Liver (tissue), 3 donors: ENCODE measurements at regions not wholly inside any gene's neighbourhood (a gene's known extent, or its start where the extent isn't known, plus 50 kb on each side); places are given as distances from the start of the nearest gene placed in this dataset.

ENCODE experiments used
- ATF3 ChIP-seq: IDR thresholded peaks from 2 replicates; pipeline ENCODE4 v1.6.1; 2016; ENCODE audit warnings: antibody characterized with exemption
- CTCF ChIP-seq: fragments of 150-350 bp; IDR thresholded peaks from 2 replicates; pipeline ENCODE4 v1.5.1; 2017; ENCODE audit warnings: improper control_type of control experiment, low read depth, low read length; ENCODE audit not compliant: missing input control
- EGR1 ChIP-seq, 2 donors: IDR thresholded peaks; 2 replicates each; pipeline ENCODE4 v1.6.1; 2016 to 2018; ENCODE audit warnings: antibody characterized with exemption in 2 of 2, low read depth in 2 of 2
- FOXA1 ChIP-seq: IDR thresholded peaks from 2 replicates; pipeline ENCODE4 v1.6.1; 2016; ENCODE audit warnings: antibody characterized with exemption
- GABPA ChIP-seq, 2 donors: IDR thresholded peaks in 1 of 2; conservative IDR thresholded peaks in 1 of 2; 2 replicates each; pipeline ENCODE4 v1.6.1; 2016; ENCODE audit warnings: antibody characterized with exemption in 2 of 2, mild to moderate bottlenecking in 1 of 2, moderate library complexity in 1 of 2
- MAX ChIP-seq: IDR thresholded peaks from 2 replicates; pipeline ENCODE4 v1.6.1; 2016; ENCODE audit warnings: antibody characterized with exemption
- RAD21 ChIP-seq, 2 donors: IDR thresholded peaks; 2 replicates each; pipeline ENCODE4 v1.6.1; 2016; ENCODE audit warnings: antibody characterized with exemption in 2 of 2, mild to moderate bottlenecking in 2 of 2
- SP1 ChIP-seq: IDR thresholded peaks from 2 replicates; pipeline ENCODE4 v1.6.1; 2018; ENCODE audit warnings: antibody characterized with exemption, mild to moderate bottlenecking
- TAF1 ChIP-seq: conservative IDR thresholded peaks from 2 replicates; pipeline ENCODE4 v1.6.1; 2016; ENCODE audit warnings: antibody characterized with exemption, mild to moderate bottlenecking
- YY1 ChIP-seq: IDR thresholded peaks from 2 replicates; pipeline ENCODE4 v1.6.1; 2016; ENCODE audit warnings: antibody characterized with exemption, mild to moderate bottlenecking
- TF ChIP-seq, protein P1 (sequence below): IDR thresholded peaks from 2 replicates; pipeline ENCODE4 v1.6.1; 2016; ENCODE audit warnings: antibody characterized with exemption, mild to moderate bottlenecking
- TF ChIP-seq, protein P2 (sequence below): IDR thresholded peaks from 2 replicates; pipeline ENCODE4 v1.6.1; 2016; ENCODE audit warnings: antibody characterized with exemption
- donor health status: healthy.
- donor health status: healthy.

- TF ChIP-seq CTCF: no peak
- TF ChIP-seq, protein P1, sequence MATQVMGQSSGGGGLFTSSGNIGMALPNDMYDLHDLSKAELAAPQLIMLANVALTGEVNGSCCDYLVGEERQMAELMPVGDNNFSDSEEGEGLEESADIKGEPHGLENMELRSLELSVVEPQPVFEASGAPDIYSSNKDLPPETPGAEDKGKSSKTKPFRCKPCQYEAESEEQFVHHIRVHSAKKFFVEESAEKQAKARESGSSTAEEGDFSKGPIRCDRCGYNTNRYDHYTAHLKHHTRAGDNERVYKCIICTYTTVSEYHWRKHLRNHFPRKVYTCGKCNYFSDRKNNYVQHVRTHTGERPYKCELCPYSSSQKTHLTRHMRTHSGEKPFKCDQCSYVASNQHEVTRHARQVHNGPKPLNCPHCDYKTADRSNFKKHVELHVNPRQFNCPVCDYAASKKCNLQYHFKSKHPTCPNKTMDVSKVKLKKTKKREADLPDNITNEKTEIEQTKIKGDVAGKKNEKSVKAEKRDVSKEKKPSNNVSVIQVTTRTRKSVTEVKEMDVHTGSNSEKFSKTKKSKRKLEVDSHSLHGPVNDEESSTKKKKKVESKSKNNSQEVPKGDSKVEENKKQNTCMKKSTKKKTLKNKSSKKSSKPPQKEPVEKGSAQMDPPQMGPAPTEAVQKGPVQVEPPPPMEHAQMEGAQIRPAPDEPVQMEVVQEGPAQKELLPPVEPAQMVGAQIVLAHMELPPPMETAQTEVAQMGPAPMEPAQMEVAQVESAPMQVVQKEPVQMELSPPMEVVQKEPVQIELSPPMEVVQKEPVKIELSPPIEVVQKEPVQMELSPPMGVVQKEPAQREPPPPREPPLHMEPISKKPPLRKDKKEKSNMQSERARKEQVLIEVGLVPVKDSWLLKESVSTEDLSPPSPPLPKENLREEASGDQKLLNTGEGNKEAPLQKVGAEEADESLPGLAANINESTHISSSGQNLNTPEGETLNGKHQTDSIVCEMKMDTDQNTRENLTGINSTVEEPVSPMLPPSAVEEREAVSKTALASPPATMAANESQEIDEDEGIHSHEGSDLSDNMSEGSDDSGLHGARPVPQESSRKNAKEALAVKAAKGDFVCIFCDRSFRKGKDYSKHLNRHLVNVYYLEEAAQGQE: no peak
- TF ChIP-seq GABPA (IDR thresholded peaks at IDR 0.05 in 1 of 2, conservative IDR thresholded peaks at IDR 0.05 in 1 of 2): no peak
- no peak for TF ChIP-seq YY1
- TF ChIP-seq ATF3: no peak
- no peak for TF ChIP-seq FOXA1
- TF ChIP-seq MAX: no peak
- TF ChIP-seq EGR1 (IDR thresholded peaks at IDR 0.05; ENCODE audit: low read depth in 2 of 2): no peak
- TF ChIP-seq, protein P2, sequence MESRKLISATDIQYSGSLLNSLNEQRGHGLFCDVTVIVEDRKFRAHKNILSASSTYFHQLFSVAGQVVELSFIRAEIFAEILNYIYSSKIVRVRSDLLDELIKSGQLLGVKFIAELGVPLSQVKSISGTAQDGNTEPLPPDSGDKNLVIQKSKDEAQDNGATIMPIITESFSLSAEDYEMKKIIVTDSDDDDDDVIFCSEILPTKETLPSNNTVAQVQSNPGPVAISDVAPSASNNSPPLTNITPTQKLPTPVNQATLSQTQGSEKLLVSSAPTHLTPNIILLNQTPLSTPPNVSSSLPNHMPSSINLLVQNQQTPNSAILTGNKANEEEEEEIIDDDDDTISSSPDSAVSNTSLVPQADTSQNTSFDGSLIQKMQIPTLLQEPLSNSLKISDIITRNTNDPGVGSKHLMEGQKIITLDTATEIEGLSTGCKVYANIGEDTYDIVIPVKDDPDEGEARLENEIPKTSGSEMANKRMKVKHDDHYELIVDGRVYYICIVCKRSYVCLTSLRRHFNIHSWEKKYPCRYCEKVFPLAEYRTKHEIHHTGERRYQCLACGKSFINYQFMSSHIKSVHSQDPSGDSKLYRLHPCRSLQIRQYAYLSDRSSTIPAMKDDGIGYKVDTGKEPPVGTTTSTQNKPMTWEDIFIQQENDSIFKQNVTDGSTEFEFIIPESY: no peak
- TF ChIP-seq RAD21 (IDR thresholded peaks at IDR 0.05): no peak
- no peak for TF ChIP-seq SP1
- TF ChIP-seq TAF1: no peak
These were observed 119.0 kb downstream of the RPIA start for GRCh38 chr2:88810488-88810887.
